ENCODE measurements at regions not wholly inside any gene's neighbourhood (a gene's known extent, or its start where the extent isn't known, plus 50 kb on each side); places are given as distances from the start of the nearest gene placed in this dataset.

- Histone ChIP-seq H3K4me2 (ENCODE audit: control insufficient read depth, extremely low read depth, insufficient read depth, low read depth, low read length) (no peak overlapping the region), H4K20me1 (ENCODE audit: control insufficient read depth, extremely low read depth, insufficient read depth, low read length) (no peaks in the 10 kb centered on the region), H3K27me3 (ENCODE audit: control insufficient read depth, extremely low read depth, insufficient read depth, low read length) (peaks cover 9% of the 10 kb centered on the region), H3K4me3 (ENCODE audit: control insufficient read depth in 2 of 3, extremely low read depth in 1 of 3, insufficient read depth in 2 of 3, low read depth in 1 of 3, low read length in 3 of 3) (no peak overlapping the region), H2AFZ (ENCODE audit: control insufficient read depth, low read length) (no peak overlapping the region), H3K4me1 (ENCODE audit: control insufficient read depth, extremely low read depth, insufficient read depth, low read length) (no peaks in the 10 kb centered on the region), H3K36me3 (ENCODE audit: control insufficient read depth in 2 of 2, extremely low read depth in 1 of 2, insufficient read depth in 2 of 2, low read length in 2 of 2) (no peaks in the 10 kb centered on the region), H3K9me1 (ENCODE audit: control insufficient read depth, extremely low read depth, insufficient read depth, low read length) (no peaks in the 10 kb centered on the region), H3K9me3 (ENCODE audit: control insufficient read depth, low read depth, low read length) (no peaks in the 10 kb centered on the region), H3K9ac (ENCODE audit: control insufficient read depth, extremely low read depth, insufficient read depth, low read length) (no peak overlapping the region), H3K79me2 (ENCODE audit: control insufficient read depth, insufficient read depth, low read length) (no peaks in the 10 kb centered on the region), H3K27ac (ENCODE audit: control insufficient read depth, insufficient read depth, low read length) (no peak overlapping the region)
- DNase-seq (ENCODE audit: low read depth, low spot score) (no peak), FAIRE-seq (no peak)
- dilution Hi-C loops (cut with MboI; ENCODE audit: extremely low pct_ligation_motif_present, low sequenced_read_pairs), result no loop called here
- TF ChIP-seq EZH2 (IDR thresholded peaks at IDR 0.05; ENCODE audit: low read length) (no peak), CTCF (optimal IDR thresholded peaks at IDR 0.05 in 1 of 3, IDR thresholded peaks at IDR 0.05 in 1 of 3, conservative IDR thresholded peaks at IDR 0.05 in 1 of 3; ENCODE audit: extremely low read depth in 1 of 3, insufficient read depth in 2 of 3, low read length in 3 of 3) (no peak)
These were observed 517.7 kb downstream of the DIRAS2 start for GRCh38 chr9:90124961-90125360.

- FAIRE-seq (no peak), DNase-seq (ENCODE audit: low read depth, low spot score) (no peak)
- Histone ChIP-seq H3K4me1 (ENCODE audit: control insufficient read depth, extremely low read depth, insufficient read depth, low read length) (no peaks in the 10 kb centered on the region), H3K27me3 (ENCODE audit: control insufficient read depth, extremely low read depth, insufficient read depth, low read length) (peaks cover 9% of the 10 kb centered on the region), H3K9me3 (ENCODE audit: control insufficient read depth, low read depth, low read length) (no peaks in the 10 kb centered on the region), H3K79me2 (ENCODE audit: control insufficient read depth, insufficient read depth, low read length) (no peaks in the 10 kb centered on the region), H3K4me2 (ENCODE audit: control insufficient read depth, extremely low read depth, insufficient read depth, low read depth, low read length) (no peak overlapping the region), H3K9me1 (ENCODE audit: control insufficient read depth, extremely low read depth, insufficient read depth, low read length) (no peaks in the 10 kb centered on the region), H4K20me1 (ENCODE audit: control insufficient read depth, extremely low read depth, insufficient read depth, low read length) (no peaks in the 10 kb centered on the region), H3K27ac (ENCODE audit: control insufficient read depth, insufficient read depth, low read length) (no peak overlapping the region), H3K9ac (ENCODE audit: control insufficient read depth, extremely low read depth, insufficient read depth, low read length) (no peak overlapping the region), H3K36me3 (ENCODE audit: control insufficient read depth in 2 of 2, extremely low read depth in 1 of 2, insufficient read depth in 2 of 2, low read length in 2 of 2) (no peaks in the 10 kb centered on the region), H3K4me3 (ENCODE audit: control insufficient read depth in 2 of 3, extremely low read depth in 1 of 3, insufficient read depth in 2 of 3, low read depth in 1 of 3, low read length in 3 of 3) (no peak overlapping the region), H2AFZ (ENCODE audit: control insufficient read depth, low read length) (no peak overlapping the region)
- TF ChIP-seq CTCF (optimal IDR thresholded peaks at IDR 0.05 in 1 of 3, IDR thresholded peaks at IDR 0.05 in 1 of 3, conservative IDR thresholded peaks at IDR 0.05 in 1 of 3; ENCODE audit: extremely low read depth in 1 of 3, insufficient read depth in 2 of 3, low read length in 3 of 3) (no peak), EZH2 (IDR thresholded peaks at IDR 0.05; ENCODE audit: low read length) (no peak)
- dilution Hi-C loops (cut with MboI; ENCODE audit: extremely low pct_ligation_motif_present, low sequenced_read_pairs), result no loop called here
These were observed 514.7 kb downstream of the DIRAS2 start for GRCh38 chr9:90127923-90128322.

Measured in keratinocyte (primary cell).